CD4-positive, alpha-beta T cell treated with Interleukin-12 subunit alpha and Interleukin-12 subunit beta, for 1 hour (primary cell): ENCODE measurements at regions not wholly inside any gene's neighbourhood (a gene's known extent, or its start where the extent isn't known, plus 50 kb on each side); places are given as distances from the start of the nearest gene placed in this dataset.

ENCODE experiments used
- DNase-seq: peaks from one replicate; pipeline ENCODE4 v3.0.0-alpha.2; 2020

GRCh38 chr7:68414631-68415425 lies 1183.4 kb upstream of the AUTS2 start:
- no peak for DNase-seq

DNA sequence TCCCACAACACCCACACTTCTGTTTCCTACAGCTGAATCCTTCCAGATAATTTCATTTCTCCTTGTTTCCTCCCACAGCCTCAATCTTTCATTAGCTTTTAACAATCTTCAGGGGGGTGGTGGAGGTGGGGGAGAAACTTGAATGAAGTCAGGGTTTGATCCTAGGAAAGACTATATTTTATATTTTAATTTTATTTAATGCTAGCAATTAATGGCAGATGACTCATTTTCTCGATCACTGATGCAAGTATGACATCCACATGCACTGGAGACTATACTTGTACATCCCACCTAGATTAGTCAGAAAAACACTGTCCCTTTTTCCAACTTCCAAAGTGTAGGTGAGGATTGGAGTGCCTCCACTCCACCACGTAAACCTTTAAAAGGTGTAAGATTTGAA lies 1181.3 kb upstream of the AUTS2 start:
- no peak for DNase-seq

- no peak for DNase-seq
These were observed 1180.6 kb upstream of the AUTS2 start for GRCh38 chr7:68417659-68418058.

GRCh38 chr7:68420342-68421192 lies 1177.7 kb upstream of the AUTS2 start:
- DNase-seq, result no peak

- no peak for DNase-seq
These were observed 1176.6 kb upstream of the AUTS2 start for GRCh38 chr7:68421712-68422111.

- DNase-seq, result no peak
These were observed 1176.0 kb upstream of the AUTS2 start for GRCh38 chr7:68422281-68422680.

DNA sequence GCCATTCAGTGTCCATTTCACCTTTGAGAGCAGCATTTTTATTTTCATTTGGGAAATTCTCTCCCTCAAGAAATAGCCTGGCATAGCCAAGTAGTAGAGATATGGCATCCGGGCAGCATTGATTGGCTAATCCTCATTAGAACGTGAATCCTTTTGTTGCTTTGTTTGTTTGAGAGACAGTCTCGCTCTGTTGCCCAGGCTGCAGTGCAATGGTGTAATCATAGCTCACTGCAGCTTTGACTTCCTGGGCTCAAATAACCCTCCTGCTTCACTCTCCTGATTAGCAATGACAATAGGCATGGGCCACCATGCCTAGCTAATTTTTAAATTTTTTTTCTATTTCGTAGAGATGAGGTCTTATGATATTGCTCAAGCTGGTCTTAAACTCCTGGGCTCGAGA lies 1174.9 kb upstream of the AUTS2 start:
- DNase-seq, result no peak

DNA sequence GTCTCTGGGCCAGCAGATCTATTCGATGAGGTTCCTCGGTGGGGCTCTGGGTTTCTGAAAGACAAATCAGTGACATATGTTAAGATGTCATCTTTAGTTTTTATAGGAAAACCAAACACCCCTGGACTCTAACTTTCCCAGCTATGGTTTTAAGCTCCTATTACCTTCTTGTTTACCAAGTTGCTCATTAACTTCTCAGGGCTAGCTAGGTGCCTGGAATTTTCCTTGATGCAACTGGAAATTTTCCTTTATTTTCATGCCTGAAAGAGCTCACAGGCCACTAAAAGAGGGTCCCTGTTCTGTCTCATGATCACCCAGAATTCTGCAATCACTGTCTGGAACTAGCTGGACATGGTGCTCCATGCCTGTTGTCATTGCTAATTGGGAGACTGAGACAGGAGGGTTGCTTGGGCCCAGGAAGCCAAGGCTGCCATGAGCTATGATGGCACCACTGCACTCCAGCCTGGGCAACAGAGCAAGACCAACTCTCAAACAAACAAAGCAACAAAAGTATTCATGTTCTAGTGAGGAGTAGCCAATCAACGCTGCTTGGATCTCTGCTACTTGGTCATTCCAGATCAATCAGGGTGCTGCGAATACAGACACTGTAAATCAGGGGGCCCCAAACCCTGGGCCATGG lies 1173.5 kb upstream of the AUTS2 start:
- no peak for DNase-seq

- DNase-seq, result no peak
These were observed 1172.9 kb upstream of the AUTS2 start for GRCh38 chr7:68425377-68425776.

DNA sequence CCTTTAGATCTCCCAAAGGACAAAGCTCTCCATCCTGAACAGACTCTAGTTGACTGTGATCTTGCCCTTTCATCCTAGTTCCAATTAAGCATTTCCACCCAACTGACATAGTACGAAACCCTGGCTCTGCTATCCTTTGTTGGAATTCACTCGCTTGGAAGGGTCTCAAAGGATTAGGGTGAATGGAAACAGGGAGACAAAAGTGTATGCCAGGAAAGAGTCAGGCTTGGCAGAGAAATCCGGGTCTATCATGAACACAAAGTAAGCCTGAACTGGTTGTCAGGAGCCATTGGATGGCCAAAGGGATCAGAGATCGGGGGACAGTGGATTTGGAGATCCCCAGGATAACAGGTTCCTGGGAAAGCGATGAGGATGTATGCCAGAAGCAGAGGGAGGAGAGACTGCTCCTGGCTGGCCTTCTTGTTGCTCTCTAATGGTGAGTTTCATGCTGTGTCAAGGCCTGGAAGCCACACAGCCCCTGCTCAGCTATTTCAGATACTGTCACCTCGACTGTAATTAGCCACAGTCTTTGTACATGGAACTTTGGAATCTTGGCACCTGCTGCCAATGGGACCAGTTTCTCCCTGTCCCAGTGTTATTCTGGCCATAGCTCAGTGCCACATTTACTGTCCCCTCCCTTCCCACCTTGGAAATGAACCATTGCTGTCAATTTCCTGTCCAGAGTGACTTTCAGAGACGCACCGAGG lies 1168.7 kb upstream of the AUTS2 start:
- no peak for DNase-seq

- DNase-seq, result no peak
These were observed 1165.7 kb upstream of the AUTS2 start for GRCh38 chr7:68432585-68432984.

- no peak for DNase-seq
These were observed 1164.7 kb upstream of the AUTS2 start for GRCh38 chr7:68433462-68434070.

GRCh38 chr7:68434857-68435256 lies 1163.4 kb upstream of the AUTS2 start:
- no peak for DNase-seq

DNA sequence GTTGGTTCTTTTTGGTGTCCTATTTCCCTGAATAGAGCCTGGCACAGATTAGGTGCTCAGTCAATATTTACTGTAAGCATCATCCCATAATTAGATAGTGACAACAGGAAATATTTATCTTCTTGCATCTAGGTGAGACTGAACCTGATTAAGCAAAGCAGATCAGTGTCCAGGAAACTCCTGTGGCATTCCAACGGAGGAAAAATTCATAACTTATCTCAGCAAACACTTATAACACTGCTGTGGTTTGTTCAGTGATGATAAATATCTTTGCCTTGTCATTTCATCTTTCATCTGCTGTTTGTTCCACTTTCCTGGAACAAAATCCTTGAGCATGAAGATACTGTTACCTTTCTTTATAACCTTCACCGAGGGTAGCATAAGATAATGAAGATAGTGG lies 1160.3 kb upstream of the AUTS2 start:
- no peak for DNase-seq

DNA sequence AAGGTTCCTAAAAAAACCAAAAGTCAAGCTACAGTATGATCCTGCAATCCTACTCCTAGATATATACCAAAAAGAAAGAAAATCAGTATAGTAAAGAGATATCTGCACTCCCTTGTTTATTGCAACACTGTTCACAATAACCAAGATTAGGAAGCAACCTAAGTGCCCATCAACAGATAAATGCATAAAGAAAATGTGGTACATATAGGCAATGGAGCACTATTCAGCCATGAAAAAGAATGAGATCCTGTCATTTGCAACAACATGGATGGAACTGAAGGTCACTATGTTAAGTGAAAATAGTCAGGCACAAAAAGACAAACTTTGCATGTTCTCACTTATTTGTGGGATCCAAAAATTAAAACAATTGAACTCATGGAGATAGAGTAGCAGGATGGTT lies 1159.5 kb upstream of the AUTS2 start:
- no peak for DNase-seq

- DNase-seq, result no peak
These were observed 1158.4 kb upstream of the AUTS2 start for GRCh38 chr7:68439897-68440296.

GRCh38 chr7:68440866-68441265 lies 1157.4 kb upstream of the AUTS2 start:
- no peak for DNase-seq

- no peak for DNase-seq
These were observed 1156.6 kb upstream of the AUTS2 start for GRCh38 chr7:68441645-68442044.

DNA sequence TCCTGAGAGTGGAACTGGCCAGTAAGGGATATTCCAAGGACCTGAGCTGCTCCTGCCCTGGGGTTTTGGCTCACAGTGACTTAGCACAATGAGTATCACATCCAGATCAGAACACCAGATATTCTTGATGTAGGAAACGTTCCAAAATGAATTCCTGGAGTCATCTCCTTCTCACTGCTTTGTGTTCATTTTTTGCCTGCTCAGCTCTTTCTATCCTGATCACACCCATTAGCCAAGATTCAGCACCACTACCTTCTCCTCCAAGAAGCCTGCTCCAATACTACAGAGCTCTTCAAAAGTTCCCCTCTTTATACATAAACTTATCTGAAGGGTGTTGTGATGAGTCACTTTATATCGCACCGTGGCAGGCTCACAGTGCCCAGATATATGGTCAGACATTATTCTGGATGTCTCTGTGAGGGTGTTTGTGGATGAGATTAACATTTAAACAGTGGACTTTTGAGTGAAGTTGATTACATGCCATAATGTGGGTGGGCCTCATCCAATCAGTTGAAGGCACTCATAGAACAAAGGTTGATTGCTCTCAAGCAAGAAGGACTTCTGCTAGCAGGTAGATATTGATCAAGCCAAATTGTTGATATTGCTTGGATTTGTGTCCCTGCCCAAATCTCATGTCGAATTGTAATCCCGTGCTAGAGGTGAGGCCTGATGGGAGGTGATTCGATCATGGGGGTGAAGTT lies 1155.2 kb upstream of the AUTS2 start:
- DNase-seq, result no peak

DNA sequence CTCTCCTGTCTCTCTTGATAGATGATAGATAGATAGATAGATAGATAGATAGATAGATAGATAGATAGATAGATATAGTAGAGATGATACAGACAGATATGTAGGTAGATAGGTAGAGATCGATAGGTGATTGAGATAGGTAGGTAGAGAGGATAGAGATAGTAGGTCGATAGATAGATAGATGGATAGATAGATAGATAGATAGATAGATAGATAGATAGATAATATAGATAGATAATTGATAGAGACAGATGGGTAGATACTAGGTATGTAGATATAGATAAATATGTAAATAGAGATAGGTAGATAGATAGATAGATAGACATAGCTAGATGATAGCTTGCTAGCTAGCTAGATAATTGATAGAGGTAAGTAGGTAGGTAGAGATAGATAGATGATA lies 1154.2 kb upstream of the AUTS2 start:
- no peak for DNase-seq

DNA sequence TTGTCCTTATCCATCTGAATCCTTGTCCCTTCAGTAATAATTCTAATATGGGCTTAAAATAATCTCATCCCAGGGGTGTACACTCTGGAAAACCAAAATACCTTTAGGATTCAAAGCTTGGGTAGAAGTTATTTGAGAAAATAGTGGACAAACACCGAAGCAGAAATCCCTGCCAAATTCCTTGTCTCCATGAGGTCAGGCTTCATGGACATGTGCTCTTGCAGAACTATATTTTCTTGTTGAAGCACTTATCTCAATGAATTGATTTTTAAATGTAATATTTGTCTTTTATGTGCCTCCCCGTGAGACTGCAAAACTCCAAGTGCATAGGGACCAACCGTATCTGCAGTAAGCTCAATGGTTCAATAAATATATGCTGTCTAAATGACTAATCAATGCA lies 1153.3 kb upstream of the AUTS2 start:
- no peak for DNase-seq

- no peak for DNase-seq
These were observed 1152.1 kb upstream of the AUTS2 start for GRCh38 chr7:68446183-68446582.
